SK-N-SH (cell line): ENCODE measurements at regions not wholly inside any gene's neighbourhood (a gene's known extent, or its start where the extent isn't known, plus 50 kb on each side); places are given as distances from the start of the nearest gene placed in this dataset.

Experiments
- CTCF ChIA-PET: fragments of 300-600, 350-600 bp; formaldehyde crosslinking; extraction: SDS; loops from one replicate; lab custom pipeline; 2021; lab: Yijun Ruan, JAX
- POLR2A ChIA-PET: fragments of 350-600 bp; sonication (Branson Sonifier 250); formaldehyde crosslinking; extraction: SDS; loops from one replicate; lab custom pipeline; 2020; ENCODE audit warnings: antibody characterized with exemption, inconsistent platforms; lab: Yijun Ruan, JAX
- DNase-seq: peaks from one replicate; pipeline ENCODE4 v3.0.0; 2012
- H2AFZ ChIP-seq: fragments of 200-600 bp; sonication (generic); 2 replicates; pipeline ENCODE4 v1.8.1; 2016; ENCODE audit warnings: antibody characterized with exemption, mild to moderate bottlenecking, low read depth
- H3F3A ChIP-seq: fragments of 200-600 bp; sonication (generic); replicated peaks from 2 replicates; pipeline ENCODE3; 2016; ENCODE audit warnings: antibody characterized with exemption, mild to moderate bottlenecking; ENCODE audit not compliant: insufficient read depth
- H3K27ac ChIP-seq, 2 experiments: fragments of 200-500 bp in 1 of 2; fragments of 200-600 bp in 1 of 2; sonication (Bioruptor generic) in 1 of 2; sonication (generic), shearing (Covaris generic) in 1 of 2; 2 replicates each; pipeline versions ENCODE4 v1.5.1 to v1.6.1; 2014 to 2016; ENCODE audit warnings: low read depth in 2 of 2, inconsistent platforms in 1 of 2, low read length in 1 of 2, mild to moderate bottlenecking in 1 of 2, mixed read lengths in 1 of 2
- H3K27me3 ChIP-seq: fragments of 200-600 bp; sonication (generic), shearing (Covaris generic); 2 replicates; pipeline ENCODE4 v1.6.1; 2016; ENCODE audit warnings: mixed run types; ENCODE audit not compliant: insufficient read depth
- H3K36me3 ChIP-seq, 2 experiments: fragments of 200-500 bp in 1 of 2; fragments of 200-600 bp in 1 of 2; sonication (Bioruptor generic) in 1 of 2; sonication (generic) in 1 of 2; replicated peaks in 1 of 2; 2 replicates each; pipeline versions ENCODE3 to v1.5.1; 2014 to 2016; ENCODE audit warnings: low read length in 1 of 2, mild to moderate bottlenecking in 1 of 2; ENCODE audit not compliant: insufficient read depth in 2 of 2, control insufficient read depth in 1 of 2
- H3K4me1 ChIP-seq, 2 experiments: fragments of 200-500 bp in 1 of 2; fragments of 200-600 bp in 1 of 2; sonication (Bioruptor generic) in 1 of 2; sonication (generic), shearing (Covaris generic) in 1 of 2; 2 replicates each; pipeline versions ENCODE4 v1.5.1 to v1.6.1; 2014 to 2016; ENCODE audit warnings: low read depth in 1 of 2, low read length in 1 of 2, mixed run types in 1 of 2; ENCODE audit not compliant: insufficient read depth in 2 of 2, control insufficient read depth in 1 of 2
- H3K4me2 ChIP-seq: fragments of 200-600 bp; sonication (generic), shearing (Covaris generic); 2 replicates; pipeline ENCODE4 v1.6.1; 2017; ENCODE audit warnings: mixed run types
- H3K4me3 ChIP-seq, 2 experiments: fragments of 200-500 bp in 1 of 2; fragments of 200-600 bp in 1 of 2; sonication (Bioruptor generic) in 1 of 2; sonication (generic), shearing (Covaris generic) in 1 of 2; 2 replicates each; pipeline versions ENCODE4 v1.5.1 to v1.8.1; 2014 to 2016; ENCODE audit warnings: low read depth in 2 of 2, inconsistent platforms in 1 of 2, low read length in 1 of 2, mild to moderate bottlenecking in 1 of 2, mixed read lengths in 1 of 2, moderate library complexity in 1 of 2
- H3K79me2 ChIP-seq: fragments of 200-600 bp; sonication (generic); 2 replicates; pipeline ENCODE4 v1.8.1; 2017; ENCODE audit warnings: mild to moderate bottlenecking; ENCODE audit not compliant: insufficient read depth
- H3K9ac ChIP-seq: fragments of 200-600 bp; sonication (generic); 2 replicates; pipeline ENCODE4 v1.6.1; 2017; ENCODE audit warnings: mixed run types
- H3K9me2 ChIP-seq: fragments of 200-600 bp; sonication (generic); 2 replicates; pipeline ENCODE4 v1.6.1; 2017; ENCODE audit warnings: mixed run types
- H3K9me3 ChIP-seq: fragments of 200-600 bp; sonication (generic); 2 replicates; pipeline ENCODE4 v1.6.1; 2017; ENCODE audit warnings: mixed run types, mild to moderate bottlenecking, moderate library complexity
- H4K20me1 ChIP-seq: fragments of 200-600 bp; sonication (generic); 2 replicates; pipeline ENCODE4 v1.6.1; 2017; ENCODE audit warnings: mild to moderate bottlenecking, mixed run types; ENCODE audit not compliant: insufficient read depth
- EP300 ChIP-seq, 2 experiments: IDR thresholded peaks; 2 replicates each; pipeline versions ENCODE4 v1.4.0 to v1.6.1; 2012; ENCODE audit warnings: borderline replicate concordance in 1 of 2, low read depth in 1 of 2, low read length in 1 of 2
- FOXM1 ChIP-seq: IDR thresholded peaks from 2 replicates; pipeline ENCODE4 v1.4.0; 2012; ENCODE audit warnings: low read depth, mild to moderate bottlenecking
- GATA2 ChIP-seq: sonication (generic); formaldehyde crosslinking; IDR thresholded peaks from 2 replicates; pipeline ENCODE4 v1.5.0; 2020; ENCODE audit warnings: mild to moderate bottlenecking, missing genetic modification reagents
- MXI1 ChIP-seq: IDR thresholded peaks from 2 replicates; pipeline ENCODE4 v1.6.1; 2012; ENCODE audit warnings: mild to moderate bottlenecking, low read depth, low read length, improper control_type of control experiment
- NFIC ChIP-seq: IDR thresholded peaks from 2 replicates; pipeline ENCODE4 v1.4.0; 2012; ENCODE audit warnings: borderline replicate concordance
- POLR2AphosphoS5 ChIP-seq: IDR thresholded peaks from 2 replicates; pipeline ENCODE4 v1.6.1; 2012; ENCODE audit warnings: low read depth, low read length
- REST ChIP-seq: IDR thresholded peaks from 2 replicates; pipeline ENCODE4 v1.6.1; 2012; ENCODE audit warnings: mild to moderate bottlenecking, low read depth, low read length, moderate library complexity
- RFX5 ChIP-seq: IDR thresholded peaks from 2 replicates; pipeline ENCODE4 v1.6.1; 2012; ENCODE audit warnings: mild to moderate bottlenecking, improper control_type of control experiment, low read length
- RXRA ChIP-seq: IDR thresholded peaks from 2 replicates; pipeline ENCODE4 v1.4.0; 2012; ENCODE audit warnings: low read depth, mild to moderate bottlenecking, borderline replicate concordance
- TCF12 ChIP-seq: IDR thresholded peaks from 2 replicates; pipeline ENCODE4 v1.4.0; 2012
- TEAD4 ChIP-seq: IDR thresholded peaks from 2 replicates; pipeline ENCODE4 v1.4.0; 2012; ENCODE audit warnings: mild to moderate bottlenecking, borderline replicate concordance; ENCODE audit not compliant: insufficient read depth
- USF2 ChIP-seq: fragments of 150-350 bp; IDR thresholded peaks from 2 replicates; pipeline ENCODE4 v1.6.1; 2017; ENCODE audit warnings: antibody characterized with exemption, low read length, low read depth, borderline replicate concordance
- ZBTB33 ChIP-seq: IDR thresholded peaks from 2 replicates; pipeline ENCODE4 v1.4.0; 2012; ENCODE audit warnings: low read depth, borderline replicate concordance
- WGBS: methylation state at CpG from one replicate; pipeline ENCODE4 v1.1.6; 2017; ENCODE audit warnings: low lambda C conversion rate; 5-methylcytosine and 5-hydroxymethylcytosine counted together

- TF ChIP-seq MXI1 (no peak), FOXM1 (no peak), ZBTB33 (no peak), EP300 (IDR thresholded peaks at IDR 0.05; ENCODE audit: borderline replicate concordance in 1 of 2, low read depth in 1 of 2, low read length in 1 of 2) (no peak), RFX5 (no peak), REST (no peak), POLR2AphosphoS5 (no peak), RXRA (no peak), TEAD4 (no peak), USF2 (no peak), GATA2 (no peak), TCF12 (no peak), NFIC (no peak)
- Histone ChIP-seq H2AFZ (no peak overlapping the region), H3K36me3 (no peaks in the 10 kb centered on the region), H3F3A (no peaks in the 10 kb centered on the region), H4K20me1 (no peaks in the 10 kb centered on the region), H3K27ac (no peak overlapping the region), H3K27me3 (no peaks in the 10 kb centered on the region), H3K4me3 (no peak overlapping the region), H3K4me2 (no peak overlapping the region), H3K9me3 (no peaks in the 10 kb centered on the region), H3K9ac (no peak overlapping the region), H3K4me1 (no peaks in the 10 kb centered on the region), H3K9me2 (no peaks in the 10 kb centered on the region), H3K79me2 (no peaks in the 10 kb centered on the region)
- ChIA-PET CTCF (no interaction called here), POLR2A (no interaction called here)
- DNase-seq = no peak
- WGBS = 55% methylated on average over 9 of the region's 9 CpGs
Measured at GRCh38 chr4:97038146-97038516, 1105.1 kb downstream of the STPG2 start.
